22Rv1 (cell line): ENCODE measurements at regions not wholly inside any gene's neighbourhood (a gene's known extent, or its start where the extent isn't known, plus 50 kb on each side); places are given as distances from the start of the nearest gene placed in this dataset.
"Not testable (repeated sequence)": the region's sequence is repeated elsewhere in the genome, so short reads cannot be mapped to it uniquely, and the experiment has no call there.

Experiments used
- ZFX ChIP-seq: fragments of 450-650 bp; IDR thresholded peaks from 2 replicates; pipeline ENCODE4 v1.6.1; 2017; ENCODE audit warnings: antibody characterized with exemption, borderline replicate concordance
- TF ChIP-seq, protein P1 (sequence below): fragments of 450-650 bp; IDR thresholded peaks from 2 replicates; pipeline ENCODE4 v1.5.1; 2017; ENCODE audit warnings: mild to moderate bottlenecking

DNA sequence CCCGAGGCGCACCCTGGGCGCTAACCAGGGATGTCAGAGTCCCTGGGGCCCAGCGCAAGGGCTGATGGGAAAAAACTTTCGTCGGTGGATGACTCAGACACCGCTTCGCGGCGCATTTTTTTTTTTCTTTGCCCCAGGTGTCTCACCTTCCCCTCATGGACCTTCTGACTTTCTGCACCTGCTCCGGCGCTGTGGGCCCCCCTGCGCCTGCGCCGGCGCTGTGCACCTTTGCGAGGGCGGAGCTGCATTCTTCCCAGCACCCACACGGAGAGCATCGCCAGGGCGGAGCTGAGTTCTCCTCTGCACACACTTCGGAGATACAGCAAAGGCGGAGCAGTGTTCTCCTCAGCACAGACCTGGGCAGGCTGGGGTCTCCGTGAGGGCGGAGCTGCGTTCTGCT lies 1575.3 kb downstream of the TSPY10 start:
- TF ChIP-seq, protein P1, sequence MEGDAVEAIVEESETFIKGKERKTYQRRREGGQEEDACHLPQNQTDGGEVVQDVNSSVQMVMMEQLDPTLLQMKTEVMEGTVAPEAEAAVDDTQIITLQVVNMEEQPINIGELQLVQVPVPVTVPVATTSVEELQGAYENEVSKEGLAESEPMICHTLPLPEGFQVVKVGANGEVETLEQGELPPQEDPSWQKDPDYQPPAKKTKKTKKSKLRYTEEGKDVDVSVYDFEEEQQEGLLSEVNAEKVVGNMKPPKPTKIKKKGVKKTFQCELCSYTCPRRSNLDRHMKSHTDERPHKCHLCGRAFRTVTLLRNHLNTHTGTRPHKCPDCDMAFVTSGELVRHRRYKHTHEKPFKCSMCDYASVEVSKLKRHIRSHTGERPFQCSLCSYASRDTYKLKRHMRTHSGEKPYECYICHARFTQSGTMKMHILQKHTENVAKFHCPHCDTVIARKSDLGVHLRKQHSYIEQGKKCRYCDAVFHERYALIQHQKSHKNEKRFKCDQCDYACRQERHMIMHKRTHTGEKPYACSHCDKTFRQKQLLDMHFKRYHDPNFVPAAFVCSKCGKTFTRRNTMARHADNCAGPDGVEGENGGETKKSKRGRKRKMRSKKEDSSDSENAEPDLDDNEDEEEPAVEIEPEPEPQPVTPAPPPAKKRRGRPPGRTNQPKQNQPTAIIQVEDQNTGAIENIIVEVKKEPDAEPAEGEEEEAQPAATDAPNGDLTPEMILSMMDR, result not testable (repeated sequence)
- not testable (repeated sequence) for TF ChIP-seq ZFX
